Breast epithelium (tissue), 3 donors: ENCODE measurements at regions not wholly inside any gene's neighbourhood (a gene's known extent, or its start where the extent isn't known, plus 50 kb on each side); places are given as distances from the start of the nearest gene placed in this dataset.

Experiments used
- POLR2A ChIP-seq: fragments of 450-650 bp; IDR thresholded peaks from one replicate; pipeline ENCODE4 v1.6.1; 2016; ENCODE audit warnings: antibody characterized with exemption, mild to moderate bottlenecking, moderate library complexity
- POLR2AphosphoS5 ChIP-seq, 3 donors: sonication (generic); formaldehyde crosslinking; IDR thresholded peaks; one replicate each; pipeline ENCODE4 v1.6.1; 2017; ENCODE audit warnings: antibody characterized with exemption in 3 of 3
- TF ChIP-seq, protein P1 (sequence below), 3 donors: fragments of 450-650 bp; IDR thresholded peaks; one replicate each; pipeline ENCODE4 v1.5.1; 2016 to 2017; ENCODE audit warnings: antibody characterized with exemption in 3 of 3, mild to moderate bottlenecking in 3 of 3, moderate library complexity in 3 of 3

GRCh38 chr11:111001081-111001430 lies 244.5 kb upstream of the POU2AF2 start:
- TF ChIP-seq POLR2AphosphoS5 (IDR thresholded peaks at IDR 0.05), result no peak
- TF ChIP-seq, protein P1, sequence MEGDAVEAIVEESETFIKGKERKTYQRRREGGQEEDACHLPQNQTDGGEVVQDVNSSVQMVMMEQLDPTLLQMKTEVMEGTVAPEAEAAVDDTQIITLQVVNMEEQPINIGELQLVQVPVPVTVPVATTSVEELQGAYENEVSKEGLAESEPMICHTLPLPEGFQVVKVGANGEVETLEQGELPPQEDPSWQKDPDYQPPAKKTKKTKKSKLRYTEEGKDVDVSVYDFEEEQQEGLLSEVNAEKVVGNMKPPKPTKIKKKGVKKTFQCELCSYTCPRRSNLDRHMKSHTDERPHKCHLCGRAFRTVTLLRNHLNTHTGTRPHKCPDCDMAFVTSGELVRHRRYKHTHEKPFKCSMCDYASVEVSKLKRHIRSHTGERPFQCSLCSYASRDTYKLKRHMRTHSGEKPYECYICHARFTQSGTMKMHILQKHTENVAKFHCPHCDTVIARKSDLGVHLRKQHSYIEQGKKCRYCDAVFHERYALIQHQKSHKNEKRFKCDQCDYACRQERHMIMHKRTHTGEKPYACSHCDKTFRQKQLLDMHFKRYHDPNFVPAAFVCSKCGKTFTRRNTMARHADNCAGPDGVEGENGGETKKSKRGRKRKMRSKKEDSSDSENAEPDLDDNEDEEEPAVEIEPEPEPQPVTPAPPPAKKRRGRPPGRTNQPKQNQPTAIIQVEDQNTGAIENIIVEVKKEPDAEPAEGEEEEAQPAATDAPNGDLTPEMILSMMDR (IDR thresholded peaks at IDR 0.05), result no peak
- TF ChIP-seq POLR2A, result no peak
